ENCODE measurements at regions not wholly inside any gene's neighbourhood (a gene's known extent, or its start where the extent isn't known, plus 50 kb on each side); places are given as distances from the start of the nearest gene placed in this dataset.

DNA sequence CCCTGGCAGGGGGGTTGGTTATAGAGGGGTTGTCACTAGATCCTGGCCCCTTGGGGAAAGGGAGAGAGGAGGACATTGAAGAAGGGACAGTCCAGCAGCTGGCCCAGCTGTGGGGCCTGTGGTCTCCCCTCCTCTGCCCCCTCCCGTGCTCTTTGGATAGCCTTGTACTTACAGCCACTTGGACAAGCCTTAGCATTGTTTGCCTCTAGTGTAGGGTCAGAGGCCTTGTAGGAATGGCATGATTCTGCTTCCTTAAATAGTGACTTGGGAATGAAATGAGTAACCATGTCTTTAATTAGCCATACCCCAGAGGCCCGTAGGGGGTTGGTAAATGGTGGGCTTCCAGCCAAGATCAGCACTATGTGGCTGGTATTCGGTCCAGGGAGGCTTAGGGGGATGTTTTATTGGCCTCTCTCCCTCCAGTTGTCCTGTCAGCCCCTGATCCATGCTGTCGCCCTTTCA lies 230.6 kb downstream of the PTTG2 start (continued):
- TF ChIP-seq ZNF780A (CRISPR knock-in tag; IDR thresholded peaks at IDR 0.05), result no peak
- TF ChIP-seq HDAC6 (IDR thresholded peaks at IDR 0.05; ENCODE audit: low read depth, low read length), result no peak
- TF ChIP-seq, protein P1, sequence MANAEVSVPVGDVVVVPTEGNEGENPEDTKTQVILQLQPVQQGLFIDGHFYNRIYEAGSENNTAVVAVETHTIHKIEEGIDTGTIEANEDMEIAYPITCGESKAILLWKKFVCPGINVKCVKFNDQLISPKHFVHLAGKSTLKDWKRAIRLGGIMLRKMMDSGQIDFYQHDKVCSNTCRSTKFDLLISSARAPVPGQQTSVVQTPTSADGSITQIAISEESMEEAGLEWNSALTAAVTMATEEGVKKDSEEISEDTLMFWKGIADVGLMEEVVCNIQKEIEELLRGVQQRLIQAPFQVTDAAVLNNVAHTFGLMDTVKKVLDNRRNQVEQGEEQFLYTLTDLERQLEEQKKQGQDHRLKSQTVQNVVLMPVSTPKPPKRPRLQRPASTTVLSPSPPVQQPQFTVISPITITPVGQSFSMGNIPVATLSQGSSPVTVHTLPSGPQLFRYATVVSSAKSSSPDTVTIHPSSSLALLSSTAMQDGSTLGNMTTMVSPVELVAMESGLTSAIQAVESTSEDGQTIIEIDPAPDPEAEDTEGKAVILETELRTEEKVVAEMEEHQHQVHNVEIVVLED (CRISPR knock-in tag; IDR thresholded peaks at IDR 0.05), result no peak
- TF ChIP-seq ZNF764 (CRISPR knock-in tag; IDR thresholded peaks at IDR 0.05; ENCODE audit: low read depth), result no peak

DNA sequence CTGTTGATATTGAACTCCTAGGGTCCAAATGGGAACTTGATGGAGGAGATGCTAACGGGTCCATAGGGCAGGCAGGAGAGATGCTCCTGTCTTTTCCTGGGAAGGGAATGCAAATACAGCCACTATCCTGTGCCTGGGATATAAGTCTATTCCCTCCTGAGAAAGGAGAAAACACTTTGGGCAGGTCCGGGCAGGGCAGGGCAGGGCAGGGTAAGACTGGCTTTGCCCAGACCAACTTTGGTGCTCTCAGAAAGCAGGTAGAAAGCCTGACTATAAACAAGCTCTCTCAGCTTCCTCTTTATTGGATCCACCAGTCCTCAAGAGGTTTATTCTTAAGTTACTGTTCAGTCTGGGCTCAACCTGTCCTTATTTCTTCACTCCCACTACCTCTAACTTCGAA lies 232.3 kb downstream of the PTTG2 start:
- WGBS (ENCODE audit: insufficient coverage, low coverage, missing lambda C conversion rate), result 3% methylated on average over 3 of the region's 3 CpGs
- Histone ChIP-seq H3K4me1 (replicated peaks in 1 of 2; ENCODE audit: control insufficient read depth in 2 of 2, insufficient read depth in 2 of 2, low read length in 2 of 2) (no peaks in the 10 kb centered on the region; a peak in 1 of 5 replicates), H3K79me2 (ENCODE audit: control insufficient read depth, insufficient read depth, low read length) (no peaks in the 10 kb centered on the region), H3K4me3 (no peak overlapping the region), H2AFZ (ENCODE audit: low read depth, low read length) (no peak overlapping the region), H3K27ac (ENCODE audit: extremely low read depth, low read depth, low read length) (no peak overlapping the region), H3K9ac (ENCODE audit: insufficient read depth in 1 of 2, low read depth in 2 of 2, low read length in 2 of 2) (no peak overlapping the region), H3K9me3 (replicated peaks; ENCODE audit: control insufficient read depth, insufficient read depth, low read depth, low read length) (no peaks in the 10 kb centered on the region), H3K4me2 (ENCODE audit: insufficient read depth, low read length) (no peak overlapping the region), H4K20me1 (replicated peaks; ENCODE audit: control insufficient read depth, insufficient read depth, low read length) (no peaks in the 10 kb centered on the region), H3K9me1 (ENCODE audit: control insufficient read depth, insufficient read depth, low read length) (no peaks in the 10 kb centered on the region), H3K36me3 (ENCODE audit: control insufficient read depth, insufficient read depth, low read length) (no peaks in the 10 kb centered on the region), H3K27me3 (ENCODE audit: control insufficient read depth in 2 of 2, insufficient read depth in 2 of 2, low read length in 2 of 2) (peaks cover 0 to 5% of the 10 kb centered on the region in 2 experiments; a peak in 1 of 5 replicates)
- POLR2A ChIA-PET, result interaction anchor here (0.6 kb wide), 1 partner anchor 24 kb away, joined by 3 read pairs; no protein-coding TSS in a partner anchor
- in situ Hi-C loops (cut with MboI) (no loop called here), intact Hi-C loops (cut with micrococcal nuclease) (no loop called here)
- DNase-seq (ENCODE audit: extremely low read depth in 1 of 4, low spot score in 3 of 4) (no peak), ATAC-seq (no peak; the same call in 2 of the 3 replicates), FAIRE-seq (no peak)
- no TSS peak for BruUV-seq (replicated peaks)
- TF ChIP-seq ARID2 (IDR thresholded peaks at IDR 0.05) (no peak), ZNF232 (CRISPR knock-in tag; IDR thresholded peaks at IDR 0.05) (no peak), ZC3H8 (IDR thresholded peaks at IDR 0.05) (no peak)
- TF ChIP-seq, protein P2, sequence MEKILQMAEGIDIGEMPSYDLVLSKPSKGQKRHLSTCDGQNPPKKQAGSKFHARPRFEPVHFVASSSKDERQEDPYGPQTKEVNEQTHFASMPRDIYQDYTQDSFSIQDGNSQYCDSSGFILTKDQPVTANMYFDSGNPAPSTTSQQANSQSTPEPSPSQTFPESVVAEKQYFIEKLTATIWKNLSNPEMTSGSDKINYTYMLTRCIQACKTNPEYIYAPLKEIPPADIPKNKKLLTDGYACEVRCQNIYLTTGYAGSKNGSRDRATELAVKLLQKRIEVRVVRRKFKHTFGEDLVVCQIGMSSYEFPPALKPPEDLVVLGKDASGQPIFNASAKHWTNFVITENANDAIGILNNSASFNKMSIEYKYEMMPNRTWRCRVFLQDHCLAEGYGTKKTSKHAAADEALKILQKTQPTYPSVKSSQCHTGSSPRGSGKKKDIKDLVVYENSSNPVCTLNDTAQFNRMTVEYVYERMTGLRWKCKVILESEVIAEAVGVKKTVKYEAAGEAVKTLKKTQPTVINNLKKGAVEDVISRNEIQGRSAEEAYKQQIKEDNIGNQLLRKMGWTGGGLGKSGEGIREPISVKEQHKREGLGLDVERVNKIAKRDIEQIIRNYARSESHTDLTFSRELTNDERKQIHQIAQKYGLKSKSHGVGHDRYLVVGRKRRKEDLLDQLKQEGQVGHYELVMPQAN (IDR thresholded peaks at IDR 0.05; ENCODE audit: borderline replicate concordance), result no peak
- CTCF ChIA-PET (ENCODE audit: low intra/inter-chr PET ratio), result no interaction called here

Measured in K562 (cell line).